KBM-7 (cell line): ENCODE measurements at regions not wholly inside any gene's neighbourhood (a gene's known extent, or its start where the extent isn't known, plus 50 kb on each side); places are given as distances from the start of the nearest gene placed in this dataset.
A peak's percentile ranks its signal among the peaks of the same experiment; 100 is the strongest.
"Not testable (repeated sequence)": the region's sequence is repeated elsewhere in the genome, so short reads cannot be mapped to it uniquely, and the experiment has no call there.

Experiments used
- DNase-seq: peaks from one replicate; pipeline ENCODE4 v3.0.0-alpha.2; 2015
- in situ Hi-C: fragments of 300-500 bp; cut with MboI; formaldehyde crosslinking; loops from 2 replicates; pipeline ENCODE4 v1.14.3; 2020; ENCODE audit warnings: low sequenced_read_pairs, low pct_unique_long_range_greater_than_20kb, mixed read lengths

DNA sequence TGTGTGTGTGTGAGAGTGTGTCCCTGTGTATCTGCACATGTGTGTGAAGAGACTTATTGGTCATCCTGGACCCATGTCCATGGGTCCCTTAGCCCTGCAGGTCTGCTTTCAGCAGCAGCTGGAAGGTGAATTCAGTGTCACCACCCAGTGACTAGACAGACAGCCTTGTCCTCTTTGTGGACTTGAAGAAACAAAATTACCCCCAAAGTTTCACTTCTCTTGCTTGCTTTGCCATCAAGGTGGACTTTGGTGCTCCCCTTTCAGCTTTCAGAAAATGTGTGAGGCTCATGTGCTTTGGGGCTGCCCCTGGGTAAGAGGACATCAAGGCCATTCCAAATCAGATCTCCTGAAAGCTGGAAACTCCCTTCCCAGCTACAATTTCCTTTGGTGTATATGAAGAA lies 1063.8 kb downstream of the BCL11B start:
- in situ Hi-C loops = no loop called here
- no peak for DNase-seq

DNA sequence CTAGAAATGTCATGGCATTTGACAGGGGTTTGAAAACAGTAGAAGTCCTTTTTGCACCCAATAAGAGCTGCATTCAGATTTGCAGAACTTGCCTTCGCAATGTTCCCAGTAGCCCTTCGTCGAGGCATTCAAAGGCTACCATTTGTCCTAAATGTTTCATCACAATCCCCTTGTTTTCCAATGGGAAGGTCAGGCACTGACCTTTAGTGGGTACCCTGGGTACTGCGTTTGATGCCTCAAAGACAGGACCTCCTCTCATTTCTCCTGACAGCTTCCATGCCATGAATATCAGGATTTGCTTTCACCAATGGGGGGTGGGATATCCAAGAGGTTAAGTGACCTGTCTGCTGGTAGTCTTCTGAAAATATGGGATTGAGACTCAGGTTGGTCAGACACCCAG lies 1063.1 kb downstream of the BCL11B start:
- no peak for DNase-seq
- in situ Hi-C loops = no loop called here

DNA sequence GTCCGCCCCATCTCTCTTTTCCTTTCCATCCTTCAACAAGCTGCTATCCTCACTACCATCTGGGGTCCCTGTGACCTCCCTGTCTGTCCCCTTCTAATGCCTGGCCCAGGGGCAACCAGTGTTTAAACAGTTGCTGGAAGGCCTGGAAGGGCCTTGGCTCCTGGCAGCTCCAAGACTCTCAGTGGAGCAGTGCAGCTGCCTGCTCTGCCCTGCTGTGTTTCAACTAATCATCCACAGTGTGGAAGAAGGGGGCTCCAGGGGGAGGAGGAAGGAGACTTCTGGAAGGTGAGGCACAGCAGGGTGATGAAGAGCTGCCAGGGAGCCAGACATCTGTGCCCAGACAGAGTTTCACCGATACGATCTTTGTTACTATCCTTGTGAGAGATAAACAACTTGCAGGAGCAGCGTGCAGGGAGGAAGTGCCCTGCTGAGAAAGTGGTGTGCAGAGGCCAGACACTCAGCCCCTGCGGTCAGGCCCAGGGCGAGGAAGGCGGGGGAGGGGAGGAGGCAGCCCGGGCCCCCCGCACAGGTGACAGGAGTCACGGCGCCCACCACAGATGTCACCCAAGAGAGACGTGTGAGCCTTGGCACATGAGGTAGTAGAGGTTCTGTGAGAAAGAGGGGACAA lies 1061.8 kb downstream of the BCL11B start:
- in situ Hi-C loops = no loop called here
- peak; percentile 73 for DNase-seq

DNA sequence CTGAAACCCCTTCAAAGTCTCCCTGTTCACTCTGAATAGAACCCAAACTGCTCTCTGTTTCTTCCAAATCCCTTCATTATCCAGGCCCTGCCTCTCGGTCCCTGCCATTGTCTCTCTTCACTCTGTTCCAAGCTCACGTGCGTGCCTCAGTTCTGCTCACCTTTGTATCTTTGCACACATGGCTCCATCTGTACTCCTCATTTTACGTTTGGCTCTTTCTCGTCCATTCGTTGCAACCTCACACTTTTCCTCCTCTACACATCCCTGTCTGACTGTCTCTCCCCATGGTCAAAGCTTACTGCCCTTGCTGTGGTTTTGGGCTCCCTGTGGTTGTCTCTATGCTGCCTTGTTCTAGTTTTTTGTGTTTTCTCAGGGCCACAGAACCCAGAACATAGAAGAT lies 1054.5 kb downstream of the BCL11B start:
- in situ Hi-C loops = no loop called here
- no peak for DNase-seq

DNA sequence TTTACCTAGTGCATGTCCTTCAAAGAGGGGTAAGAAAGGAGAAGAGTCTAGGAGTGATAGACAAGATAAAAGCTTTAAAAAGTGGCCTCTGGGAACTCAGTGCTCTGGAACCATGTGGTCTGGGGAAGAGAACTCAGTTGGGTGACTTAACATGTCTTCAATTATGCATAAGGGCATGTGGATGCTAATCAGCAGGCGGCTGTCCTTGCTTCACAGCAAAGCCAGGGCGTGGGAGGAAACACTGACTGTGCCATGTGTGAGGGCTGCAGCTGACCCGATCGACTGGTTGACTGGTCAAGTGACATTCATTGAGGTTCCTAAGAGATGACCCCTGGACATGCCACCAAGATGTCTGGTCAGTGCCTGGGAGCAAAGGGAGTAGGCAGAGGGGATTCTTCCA lies 1053.8 kb downstream of the BCL11B start:
- in situ Hi-C loops = no loop called here
- DNase-seq = no peak

DNA sequence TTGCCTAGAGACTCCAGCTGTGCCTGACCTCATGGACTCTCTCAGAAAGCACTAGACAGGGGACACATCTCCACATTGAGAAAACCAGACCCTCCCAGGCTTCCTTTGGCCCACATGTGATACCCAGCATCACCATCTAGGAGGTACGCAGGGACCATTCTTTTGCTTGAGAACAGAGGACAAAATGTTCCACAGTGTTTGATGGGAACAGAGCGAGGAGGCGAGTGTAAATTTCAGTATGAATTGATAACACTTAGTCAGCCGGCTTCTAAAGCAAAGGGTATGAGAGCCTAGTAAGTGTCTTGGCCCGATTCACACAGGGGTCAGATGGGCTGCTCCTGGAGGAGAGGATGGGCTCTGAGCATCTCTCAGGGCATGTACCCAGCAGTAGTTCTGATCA lies 1052.4 kb downstream of the BCL11B start:
- in situ Hi-C loops = no loop called here
- DNase-seq = no peak

DNA sequence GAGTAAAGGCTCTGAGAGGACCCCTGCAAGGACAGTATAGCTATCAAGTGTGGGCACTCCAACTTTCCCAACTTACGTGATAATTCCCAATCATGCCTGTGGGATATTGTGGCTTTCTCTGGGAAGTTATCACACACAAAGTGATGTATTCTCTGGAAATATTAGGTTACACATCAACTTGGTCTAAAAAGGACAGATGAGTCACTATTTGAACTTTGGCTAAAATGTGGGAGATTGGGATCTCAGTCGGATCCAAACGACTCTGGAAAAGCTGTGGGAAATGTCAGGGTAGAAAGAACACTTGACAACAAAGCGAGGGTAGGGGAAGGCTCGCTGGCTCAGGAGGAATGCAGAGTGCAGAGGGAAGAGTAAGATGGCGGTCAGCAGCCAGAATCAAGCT lies 1048.9 kb downstream of the BCL11B start:
- no peak for DNase-seq
- in situ Hi-C loops = no loop called here

DNA sequence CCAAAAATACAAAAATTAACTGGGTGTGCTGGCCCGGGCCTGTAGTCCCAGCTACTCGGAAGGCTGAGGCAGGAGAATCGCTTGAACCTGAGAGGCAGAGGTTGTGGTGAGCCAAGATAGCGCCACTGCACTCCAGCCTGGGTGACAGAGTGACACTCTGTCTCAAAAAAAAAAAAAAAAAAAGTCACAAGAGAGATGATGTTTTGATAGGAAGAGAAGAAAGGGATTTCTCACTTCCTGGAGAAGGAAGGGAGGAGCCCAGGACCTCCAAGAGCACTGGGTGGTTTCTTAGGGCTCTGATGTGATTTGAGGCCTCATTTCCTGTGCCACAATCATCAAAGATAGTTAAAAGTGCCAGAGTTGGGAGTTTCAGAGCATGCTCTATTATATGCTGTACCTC lies 1048.3 kb downstream of the BCL11B start:
- DNase-seq, in situ Hi-C loops: not testable (repeated sequence)

DNA sequence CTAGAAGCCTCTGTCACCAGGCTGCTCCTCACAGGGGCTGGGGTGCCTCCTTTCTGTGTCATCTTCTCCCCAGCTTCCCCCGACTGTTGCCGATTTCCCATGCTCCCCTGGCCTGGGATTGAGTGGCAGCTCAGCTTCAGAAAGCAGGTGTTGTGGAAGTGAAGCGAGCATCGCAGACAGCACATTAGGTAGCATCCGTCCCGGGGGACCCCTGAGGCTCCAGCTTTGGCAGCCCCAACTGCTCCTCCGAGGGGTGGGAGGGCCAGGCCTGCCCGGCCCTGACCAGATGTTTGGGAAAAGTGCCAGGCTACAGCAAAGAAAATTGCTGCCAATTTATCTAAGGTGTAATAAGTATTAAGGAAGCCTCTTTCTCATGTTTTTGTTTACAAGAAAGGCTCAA lies 1045.6 kb downstream of the BCL11B start:
- DNase-seq = no peak
- in situ Hi-C loops = no loop called here

DNA sequence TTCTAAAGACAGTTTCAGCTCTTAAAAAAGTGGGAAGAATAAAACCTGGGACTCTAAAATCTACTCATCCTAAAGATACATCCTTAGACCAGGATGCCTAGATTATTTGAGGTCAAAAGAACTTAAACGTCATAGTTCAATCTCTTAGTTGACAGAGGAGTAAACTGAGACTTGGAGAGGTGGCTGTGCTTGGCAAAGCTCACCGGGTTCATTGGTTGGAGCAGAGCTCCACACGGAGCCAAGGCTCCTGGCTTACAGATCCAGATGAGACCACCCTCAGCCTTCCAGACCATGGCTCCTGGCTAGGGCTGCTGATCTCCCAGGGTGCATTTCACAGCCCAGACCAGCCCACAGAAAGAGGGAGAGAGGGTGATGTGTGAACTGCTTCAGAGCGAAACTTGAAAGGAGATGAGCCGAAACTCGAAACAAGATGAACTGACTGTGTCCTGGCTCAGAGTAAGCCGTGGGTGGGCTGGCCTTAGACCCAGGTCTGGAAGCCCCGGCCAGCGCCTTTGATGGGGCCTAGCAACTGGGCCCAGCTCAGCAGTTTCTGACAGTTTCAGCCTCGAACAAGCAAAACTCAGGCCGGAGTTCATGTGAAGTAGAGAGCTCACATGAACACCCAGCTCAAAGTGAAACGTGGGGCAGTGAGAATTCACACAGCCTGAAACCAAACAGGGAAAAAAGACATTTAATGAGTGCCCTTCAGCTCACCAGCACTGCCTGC lies 1044.8 kb downstream of the BCL11B start:
- in situ Hi-C loops = no loop called here
- no peak for DNase-seq

DNA sequence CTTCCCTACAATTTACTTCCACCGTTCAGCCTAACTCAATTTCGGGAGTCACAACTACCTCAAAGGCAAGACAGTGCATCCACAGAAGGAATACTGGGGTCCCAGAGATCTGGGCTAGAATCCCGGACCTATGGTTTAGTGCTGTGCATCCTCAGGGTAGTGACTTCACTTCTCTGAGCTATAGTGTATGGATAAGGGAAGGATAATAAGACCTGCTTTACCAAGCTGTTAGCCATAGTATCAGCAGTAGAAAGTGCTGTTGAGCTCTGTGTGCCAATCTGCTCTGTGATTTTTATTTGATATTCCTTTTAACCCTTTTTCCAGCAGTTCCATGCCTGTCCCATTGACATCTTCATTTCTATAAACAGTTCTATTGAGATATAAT lies 1044.3 kb downstream of the BCL11B start:
- DNase-seq = no peak
- in situ Hi-C loops = no loop called here

DNA sequence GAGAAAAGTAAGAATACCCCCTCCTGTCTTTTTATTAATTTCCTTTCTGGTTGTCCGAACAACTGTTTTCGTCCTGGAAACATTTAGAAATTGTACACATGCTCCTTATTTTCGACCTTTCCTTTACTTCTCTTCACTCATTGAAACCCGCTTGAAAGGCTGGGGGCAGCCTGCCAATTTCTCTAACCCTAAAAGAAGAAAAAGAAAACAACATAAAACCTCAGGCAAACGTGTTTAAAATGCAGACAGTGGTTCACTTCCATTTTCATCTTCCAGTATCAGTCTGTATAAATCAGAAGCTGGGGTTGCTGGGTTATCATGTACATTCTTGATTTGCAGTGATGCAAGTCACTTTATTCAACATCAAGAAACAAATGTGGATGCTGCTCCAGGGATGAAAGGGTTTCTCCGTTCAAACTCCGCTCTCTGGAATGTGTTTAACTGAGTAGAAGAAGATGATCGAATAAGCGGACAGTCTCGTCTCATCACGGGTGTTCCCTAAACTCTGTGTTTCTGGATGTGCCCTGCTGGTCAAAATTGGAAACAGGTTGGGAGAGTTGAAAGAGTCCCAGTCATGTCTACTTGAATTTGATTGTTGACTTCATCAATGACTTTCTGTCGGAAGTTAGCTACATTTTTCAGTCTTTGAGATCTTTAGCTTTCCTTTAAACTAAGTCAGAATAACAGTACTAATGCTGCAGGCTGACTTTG lies 1042.2 kb downstream of the BCL11B start:
- in situ Hi-C loops = no loop called here

DNA sequence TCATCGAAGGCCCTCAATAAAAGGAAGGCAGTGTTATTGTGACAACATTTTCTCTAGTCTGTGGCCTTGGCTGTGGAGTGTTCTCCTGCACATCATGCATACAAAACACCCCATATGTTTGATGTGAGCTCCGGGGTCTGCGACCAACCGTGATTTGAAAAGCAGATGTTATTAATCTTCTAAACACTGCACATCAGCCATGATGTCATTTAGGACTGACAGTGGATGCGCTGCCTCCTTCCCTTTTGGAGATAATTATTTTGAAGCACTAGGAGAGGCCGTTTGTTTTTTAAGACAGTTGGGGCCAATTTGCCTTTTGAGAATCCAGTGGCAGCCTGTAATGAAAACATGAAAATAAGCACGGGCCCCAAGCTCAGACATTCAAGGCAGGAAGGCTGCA lies 1041.6 kb downstream of the BCL11B start:
- DNase-seq = no peak
- in situ Hi-C loops = no loop called here

More for the DNA sequence above, 1042.2 kb downstream of the BCL11B start:
- no peak for DNase-seq

DNA sequence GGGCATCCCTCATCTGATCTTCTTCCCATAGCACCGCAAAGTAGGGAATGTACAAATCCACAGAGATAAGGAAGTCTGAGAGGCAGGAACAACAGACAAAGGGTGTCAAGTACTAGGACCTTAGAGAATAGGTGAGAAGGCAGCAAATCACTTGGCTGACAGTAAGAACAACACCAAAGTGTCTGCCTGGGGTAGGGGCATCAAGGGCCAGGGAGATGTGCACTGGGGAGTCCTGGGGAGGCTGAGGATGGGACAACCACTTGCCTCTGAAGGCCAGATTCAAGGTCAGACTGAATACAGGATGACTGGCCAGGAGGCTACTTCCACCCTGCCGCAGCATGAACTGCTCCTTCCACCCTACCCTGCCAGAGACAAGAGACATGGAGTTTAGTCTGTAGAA lies 1040.8 kb downstream of the BCL11B start:
- in situ Hi-C loops = no loop called here
- no peak for DNase-seq

DNA sequence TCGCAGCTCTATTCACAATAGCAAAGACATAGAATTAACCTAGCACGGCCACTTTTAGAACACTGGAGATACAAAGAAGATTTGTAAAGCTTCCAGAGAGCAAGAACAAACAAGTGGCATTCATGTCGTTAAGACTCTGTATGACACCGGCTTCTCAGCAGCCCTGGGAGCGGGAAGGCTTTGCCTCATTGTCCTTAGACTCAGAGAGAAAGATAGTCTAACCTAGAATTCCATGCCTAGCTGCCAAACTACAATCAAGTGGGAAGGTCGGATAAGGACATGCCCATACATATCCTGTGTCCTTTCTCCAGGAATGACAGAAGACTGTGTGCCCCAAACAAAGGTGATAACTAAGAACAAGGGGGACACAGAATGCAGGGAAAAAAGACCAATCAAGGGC lies 1038.3 kb downstream of the BCL11B start:
- in situ Hi-C loops = no loop called here
- DNase-seq = no peak

DNA sequence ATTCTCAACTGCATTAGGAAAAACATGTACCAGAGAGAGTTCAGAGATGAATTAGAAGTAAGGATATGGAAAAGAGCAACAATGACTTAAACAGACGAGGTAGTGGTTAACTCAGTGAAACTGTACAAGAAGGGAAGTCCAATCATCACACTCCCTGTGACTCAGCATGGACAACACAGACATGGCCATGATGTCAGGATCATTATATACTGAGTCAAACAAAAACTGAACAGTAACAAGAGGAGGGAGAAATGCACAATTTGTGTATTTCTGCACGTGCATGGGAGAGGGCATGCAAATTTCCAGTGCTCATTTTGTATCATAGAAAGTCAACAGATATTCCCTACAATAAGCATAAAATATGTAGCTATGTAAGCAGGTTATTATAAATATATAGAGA lies 1037.8 kb downstream of the BCL11B start:
- in situ Hi-C loops = no loop called here
- no peak for DNase-seq

DNA sequence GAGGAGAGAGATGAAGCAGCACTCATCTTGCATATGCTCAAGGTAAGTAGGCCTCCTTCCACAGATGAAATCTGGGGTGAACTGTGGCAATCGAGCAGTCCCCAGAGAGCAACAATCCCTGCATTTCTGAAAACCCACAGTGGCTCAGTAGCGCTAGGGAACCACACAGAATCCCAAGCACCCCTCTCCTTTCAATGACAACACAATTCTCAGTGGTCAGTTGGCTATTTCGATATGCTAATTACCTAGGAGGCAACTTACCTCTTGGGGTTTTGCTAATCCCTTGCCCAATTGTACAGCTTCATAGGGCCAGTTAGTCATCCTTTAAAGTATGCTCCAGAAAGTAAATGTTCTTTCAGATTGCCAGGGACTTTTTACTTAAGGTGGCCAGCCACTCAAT lies 1035.7 kb downstream of the BCL11B start:
- in situ Hi-C loops = no loop called here
- no peak for DNase-seq

DNA sequence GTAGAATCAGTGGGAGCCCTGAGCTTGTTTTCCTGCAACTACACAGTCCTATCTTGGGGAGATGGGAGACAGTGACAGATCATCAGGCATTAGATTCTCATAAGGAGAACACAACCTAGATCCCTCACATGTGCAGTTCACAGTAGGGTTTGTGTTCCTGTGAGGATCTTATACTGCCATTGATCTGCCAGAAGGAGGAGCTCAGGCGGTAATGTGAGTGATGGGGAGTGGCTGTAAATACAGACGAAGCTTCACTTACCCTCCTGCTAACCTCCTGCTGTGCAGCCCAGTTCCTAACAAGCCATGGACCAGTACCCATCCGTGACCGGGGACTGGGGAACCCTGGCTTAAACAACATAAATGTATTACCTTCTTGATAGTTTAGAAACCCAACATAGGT lies 1034.1 kb downstream of the BCL11B start:
- in situ Hi-C loops = no loop called here
- DNase-seq = no peak

DNA sequence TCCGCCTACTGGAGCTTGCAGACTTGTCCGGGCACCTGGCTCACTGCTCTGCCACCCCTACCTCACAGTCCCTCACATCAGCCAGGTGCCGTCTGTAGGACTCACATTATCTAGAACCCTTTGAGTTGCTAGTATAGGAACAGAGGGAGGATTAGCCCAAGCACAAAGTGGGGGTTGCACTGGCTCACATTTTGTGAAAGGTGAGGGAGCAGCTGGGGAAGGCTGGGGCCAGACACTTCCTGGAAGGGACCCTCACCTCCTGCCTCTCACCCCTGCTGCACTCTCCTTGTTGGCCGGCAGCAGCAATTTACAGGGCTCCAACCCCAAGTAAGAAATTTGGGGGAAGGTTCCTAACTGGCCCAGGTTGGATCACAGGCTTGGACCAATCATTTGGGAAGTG lies 1031.6 kb downstream of the BCL11B start:
- in situ Hi-C loops = no loop called here
- DNase-seq = no peak

DNA sequence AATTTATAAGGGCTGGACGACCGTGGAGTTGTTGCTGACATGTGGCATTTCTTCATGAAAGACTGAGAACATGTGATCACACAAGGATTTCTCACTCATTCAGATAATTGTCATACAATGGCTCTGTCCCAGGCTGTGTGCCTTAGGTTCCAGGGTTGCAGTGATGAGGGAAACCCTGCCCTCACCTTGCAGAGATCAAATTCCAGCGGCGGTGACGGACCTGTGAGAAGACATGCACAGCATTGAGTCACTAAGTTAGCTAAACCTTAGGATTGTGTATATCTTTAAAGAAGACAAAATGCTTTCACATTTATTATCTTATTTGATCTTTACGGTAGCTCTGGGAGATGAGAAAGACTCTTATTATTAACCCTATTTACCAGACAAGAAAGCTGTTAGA lies 1029.1 kb downstream of the BCL11B start:
- DNase-seq = no peak
- in situ Hi-C loops = no loop called here

DNA sequence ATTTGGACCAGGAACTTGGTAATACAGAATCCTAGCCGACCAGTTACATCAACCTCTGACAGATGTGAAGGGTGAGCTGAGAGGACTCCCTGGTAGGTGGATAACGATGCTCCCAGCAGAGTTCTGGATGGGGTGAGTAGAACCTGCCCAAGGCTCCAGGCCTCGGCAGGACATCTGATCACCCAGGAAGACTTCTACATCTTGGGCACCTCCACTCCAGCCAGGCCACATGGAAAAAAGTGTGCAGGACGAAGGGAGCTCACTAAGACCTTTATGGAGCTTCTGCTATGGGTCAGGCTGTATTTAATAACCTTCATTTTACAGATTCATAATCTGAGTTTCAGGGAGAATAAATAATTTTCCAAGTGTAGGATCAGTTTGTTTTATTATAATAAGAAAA lies 1028.7 kb downstream of the BCL11B start:
- no peak for DNase-seq
- in situ Hi-C loops = no loop called here
